ENCODE measurements at regions not wholly inside any gene's neighbourhood (a gene's known extent, or its start where the extent isn't known, plus 50 kb on each side); places are given as distances from the start of the nearest gene placed in this dataset.

DNA sequence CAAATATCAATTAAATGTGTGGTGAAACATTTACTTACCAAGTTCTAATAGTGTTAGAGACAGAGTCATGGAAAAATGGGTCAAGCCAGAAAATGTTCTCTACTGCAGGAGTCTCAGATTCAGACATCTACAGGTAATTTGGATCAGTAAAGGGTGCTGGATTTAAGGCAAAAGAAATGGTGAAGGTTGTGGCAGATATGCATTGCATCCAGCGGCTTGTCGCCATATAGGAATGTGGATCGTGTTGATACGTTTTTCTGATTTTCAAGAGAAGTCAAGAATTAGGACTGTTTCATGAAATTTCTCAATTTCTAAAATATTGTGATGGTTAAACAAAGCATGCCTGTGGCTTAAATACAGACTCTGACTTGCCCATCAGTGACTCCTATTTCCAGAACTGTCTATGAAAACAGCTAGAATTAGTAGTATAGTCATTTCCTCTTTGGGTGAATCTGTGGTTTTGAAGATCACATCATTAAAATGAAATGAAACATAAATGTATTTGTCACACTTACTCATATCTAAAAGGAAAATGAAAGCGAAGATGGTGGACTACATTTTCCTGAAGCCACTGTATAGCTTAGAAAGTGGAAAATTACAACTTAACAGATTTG, 110.1 kb upstream of the VEGFC start:
- TF ChIP-seq, protein P1, sequence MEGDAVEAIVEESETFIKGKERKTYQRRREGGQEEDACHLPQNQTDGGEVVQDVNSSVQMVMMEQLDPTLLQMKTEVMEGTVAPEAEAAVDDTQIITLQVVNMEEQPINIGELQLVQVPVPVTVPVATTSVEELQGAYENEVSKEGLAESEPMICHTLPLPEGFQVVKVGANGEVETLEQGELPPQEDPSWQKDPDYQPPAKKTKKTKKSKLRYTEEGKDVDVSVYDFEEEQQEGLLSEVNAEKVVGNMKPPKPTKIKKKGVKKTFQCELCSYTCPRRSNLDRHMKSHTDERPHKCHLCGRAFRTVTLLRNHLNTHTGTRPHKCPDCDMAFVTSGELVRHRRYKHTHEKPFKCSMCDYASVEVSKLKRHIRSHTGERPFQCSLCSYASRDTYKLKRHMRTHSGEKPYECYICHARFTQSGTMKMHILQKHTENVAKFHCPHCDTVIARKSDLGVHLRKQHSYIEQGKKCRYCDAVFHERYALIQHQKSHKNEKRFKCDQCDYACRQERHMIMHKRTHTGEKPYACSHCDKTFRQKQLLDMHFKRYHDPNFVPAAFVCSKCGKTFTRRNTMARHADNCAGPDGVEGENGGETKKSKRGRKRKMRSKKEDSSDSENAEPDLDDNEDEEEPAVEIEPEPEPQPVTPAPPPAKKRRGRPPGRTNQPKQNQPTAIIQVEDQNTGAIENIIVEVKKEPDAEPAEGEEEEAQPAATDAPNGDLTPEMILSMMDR (IDR thresholded peaks at IDR 0.05), result no peak
- TF ChIP-seq EP300 (IDR thresholded peaks at IDR 0.05), result no peak
- TF ChIP-seq POLR2A (IDR thresholded peaks at IDR 0.05), result no peak
